ENCODE measurements at regions not wholly inside any gene's neighbourhood (a gene's known extent, or its start where the extent isn't known, plus 50 kb on each side); places are given as distances from the start of the nearest gene placed in this dataset.
A peak's percentile ranks its signal among the peaks of the same experiment; 100 is the strongest.

DNA sequence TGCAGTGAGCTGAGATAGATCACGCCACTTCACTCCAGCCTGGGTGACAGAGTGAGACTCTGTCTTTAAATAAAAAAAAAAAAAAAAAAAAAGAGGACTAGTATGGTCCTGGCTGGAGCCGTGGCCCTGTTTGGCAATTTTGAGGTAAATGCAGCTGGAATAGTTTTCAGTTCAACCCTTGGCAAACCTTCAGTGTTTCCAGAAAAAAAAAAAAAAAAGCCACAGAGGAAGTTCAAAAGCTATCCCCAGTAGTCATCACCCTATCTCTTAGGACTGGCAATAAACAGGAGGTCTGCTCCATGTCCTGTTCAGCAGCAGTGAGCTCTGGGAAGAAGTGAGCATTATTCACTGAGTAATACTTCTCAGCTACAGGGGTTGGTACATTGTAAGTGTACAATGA is 56.8 kb upstream of the ERRFI1 start:
- TF ChIP-seq, protein P1, sequence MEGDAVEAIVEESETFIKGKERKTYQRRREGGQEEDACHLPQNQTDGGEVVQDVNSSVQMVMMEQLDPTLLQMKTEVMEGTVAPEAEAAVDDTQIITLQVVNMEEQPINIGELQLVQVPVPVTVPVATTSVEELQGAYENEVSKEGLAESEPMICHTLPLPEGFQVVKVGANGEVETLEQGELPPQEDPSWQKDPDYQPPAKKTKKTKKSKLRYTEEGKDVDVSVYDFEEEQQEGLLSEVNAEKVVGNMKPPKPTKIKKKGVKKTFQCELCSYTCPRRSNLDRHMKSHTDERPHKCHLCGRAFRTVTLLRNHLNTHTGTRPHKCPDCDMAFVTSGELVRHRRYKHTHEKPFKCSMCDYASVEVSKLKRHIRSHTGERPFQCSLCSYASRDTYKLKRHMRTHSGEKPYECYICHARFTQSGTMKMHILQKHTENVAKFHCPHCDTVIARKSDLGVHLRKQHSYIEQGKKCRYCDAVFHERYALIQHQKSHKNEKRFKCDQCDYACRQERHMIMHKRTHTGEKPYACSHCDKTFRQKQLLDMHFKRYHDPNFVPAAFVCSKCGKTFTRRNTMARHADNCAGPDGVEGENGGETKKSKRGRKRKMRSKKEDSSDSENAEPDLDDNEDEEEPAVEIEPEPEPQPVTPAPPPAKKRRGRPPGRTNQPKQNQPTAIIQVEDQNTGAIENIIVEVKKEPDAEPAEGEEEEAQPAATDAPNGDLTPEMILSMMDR (IDR thresholded peaks at IDR 0.05; ENCODE audit: low read depth, low read length): no peak
- DNase-seq (ENCODE audit: extremely low read depth, low read depth): peak; percentile 63

DNA sequence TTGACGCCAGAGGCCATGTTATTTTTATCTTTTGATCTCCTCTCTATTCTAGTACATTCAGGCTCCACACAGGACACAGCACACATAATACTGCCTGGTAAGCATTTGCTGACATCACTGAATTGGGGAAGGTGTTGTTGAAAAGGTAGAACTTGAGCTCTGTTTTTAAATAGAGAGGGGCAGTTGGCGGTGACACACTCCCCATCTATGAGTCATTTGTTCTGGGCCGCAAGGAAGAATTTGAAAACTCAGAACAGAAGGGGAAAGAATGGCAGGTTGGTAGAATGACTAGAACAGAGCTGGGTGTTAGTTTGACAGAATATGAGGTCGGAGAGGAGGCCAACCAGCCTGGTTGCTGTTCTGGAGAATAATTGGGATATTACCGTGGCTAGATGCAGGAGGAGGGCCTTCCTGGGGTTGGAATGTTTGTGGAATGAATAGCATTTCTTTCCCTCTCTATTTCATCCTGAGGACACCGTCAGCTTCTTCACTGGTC is 52.1 kb upstream of the ERRFI1 start:
- TF ChIP-seq, protein P1 (IDR thresholded peaks at IDR 0.05; ENCODE audit: low read depth, low read length): no peak
- no peak for DNase-seq (ENCODE audit: extremely low read depth, low read depth)

DNA sequence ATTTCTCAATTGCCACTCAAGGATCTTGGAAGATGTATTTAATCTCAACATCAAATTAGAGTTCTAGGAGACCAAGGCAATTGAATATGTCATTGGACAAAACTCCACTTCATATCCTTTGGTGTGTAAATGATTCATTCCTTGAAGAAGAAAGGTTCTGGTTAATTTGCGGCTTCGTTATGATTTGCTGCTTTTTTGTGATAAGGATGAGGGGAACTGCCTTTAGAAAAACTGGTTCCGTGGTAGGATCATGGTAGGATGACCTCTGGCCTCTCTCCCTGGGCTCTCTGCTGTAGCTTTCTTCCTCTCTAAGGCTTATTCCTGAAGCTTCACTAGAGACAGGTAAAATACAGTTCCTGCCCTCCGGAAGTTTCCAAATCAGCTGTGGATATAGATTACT is 51.5 kb upstream of the ERRFI1 start:
- TF ChIP-seq, protein P1 (IDR thresholded peaks at IDR 0.05; ENCODE audit: low read depth, low read length): no peak
- DNase-seq (ENCODE audit: extremely low read depth, low read depth): no peak

DNA sequence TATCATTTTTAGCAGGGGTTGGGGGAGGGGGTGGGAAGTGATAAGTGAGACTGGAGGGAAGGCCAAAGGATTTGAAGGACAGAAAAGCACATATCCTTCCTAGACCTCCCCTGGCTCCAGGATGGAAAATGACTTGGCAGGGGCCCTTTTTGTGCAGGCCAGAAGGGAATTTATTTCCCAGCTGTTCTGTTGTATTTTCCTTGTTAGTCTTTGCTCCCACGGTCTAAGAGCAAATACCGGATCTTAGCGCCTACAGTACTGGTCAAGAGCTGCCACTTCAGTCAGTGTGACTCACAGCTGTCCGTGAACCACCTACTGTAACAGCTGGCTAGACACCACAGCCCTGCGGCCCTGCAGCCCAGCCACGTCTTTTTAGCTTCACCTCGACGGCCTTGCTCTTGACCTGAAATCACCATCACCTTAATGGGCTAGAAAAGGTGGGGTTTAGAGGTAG is 51.0 kb upstream of the ERRFI1 start:
- no peak for DNase-seq (ENCODE audit: extremely low read depth, low read depth)
- TF ChIP-seq, protein P1 (IDR thresholded peaks at IDR 0.05; ENCODE audit: low read depth, low read length): no peak

DNA sequence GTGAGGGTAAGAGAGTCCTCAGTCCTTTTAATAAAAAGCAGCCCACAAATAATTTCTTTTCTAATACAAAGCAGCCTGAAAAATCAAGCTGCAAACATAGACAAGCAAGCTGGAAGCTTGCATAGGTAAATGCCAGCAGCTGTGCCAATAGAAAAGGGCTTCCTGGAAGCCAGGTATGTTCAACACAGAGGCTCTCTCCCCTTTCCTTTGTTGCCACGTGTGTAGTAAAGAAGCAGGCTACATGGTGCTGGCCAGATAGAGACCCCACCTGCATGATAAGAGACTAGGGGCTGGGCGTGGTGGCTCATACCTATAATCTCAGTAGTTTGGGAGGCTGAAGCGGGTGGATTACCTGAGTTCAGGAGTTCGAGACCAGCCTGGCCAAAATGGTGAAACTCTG is 50.1 kb upstream of the ERRFI1 start:
- DNase-seq (ENCODE audit: extremely low read depth, low read depth): no peak
- TF ChIP-seq, protein P1 (IDR thresholded peaks at IDR 0.05; ENCODE audit: low read depth, low read length): no peak

All from AG09319 (cell line).